Stomach (tissue), 8 donors: ENCODE measurements at regions not wholly inside any gene's neighbourhood (a gene's known extent, or its start where the extent isn't known, plus 50 kb on each side); places are given as distances from the start of the nearest gene placed in this dataset.

Experiments used
- DNase-seq, 2 donors: peaks; one replicate each; pipeline versions ENCODE4 v3.0.0 to v3.0.0-alpha.2; 2013 to 2019
- H3K27ac ChIP-seq, 5 donors: fragments of 200-600 bp in 4 of 5; sonication (generic) in 4 of 5; one replicate each; pipeline ENCODE4 v1.5.1; 2013 to 2019; ENCODE audit warnings: mild to moderate bottlenecking in 1 of 5, moderate library complexity in 1 of 5
- H3K27me3 ChIP-seq, 3 donors: fragments of 200-600 bp; sonication (generic); one replicate each; pipeline ENCODE4 v1.5.1; 2017 to 2019; ENCODE audit warnings: mixed run types in 1 of 3
- H3K36me3 ChIP-seq, 4 donors: fragments of 200-600 bp; sonication (generic); 1 replicate in 3 of 4; 2 replicates in 1 of 4; pipeline ENCODE4 v1.5.1; 2016 to 2019
- H3K4me1 ChIP-seq, 4 donors: fragments of 200-600 bp; sonication (generic); one replicate each; pipeline ENCODE4 v1.5.1; 2016 to 2019
- H3K4me3 ChIP-seq, 4 donors: fragments of 200-600 bp; sonication (generic) in 3 of 4; one replicate each; pipeline ENCODE4 v1.5.1; 2016 to 2019; ENCODE audit warnings: mild to moderate bottlenecking in 1 of 4
- H3K9me3 ChIP-seq, 4 donors: fragments of 200-600 bp; sonication (generic); one replicate each; pipeline ENCODE4 v1.5.1; 2016 to 2019
- EP300 ChIP-seq: sonication (generic); formaldehyde crosslinking; IDR thresholded peaks from one replicate; pipeline ENCODE4 v1.6.1; 2017; ENCODE audit warnings: antibody characterized with exemption
- POLR2A ChIP-seq, 4 donors: fragments of 450-650 bp; IDR thresholded peaks; one replicate each; pipeline ENCODE4 v1.6.1; 2016; ENCODE audit warnings: antibody characterized with exemption in 4 of 4, control low read depth in 2 of 4, mild to moderate bottlenecking in 1 of 4, moderate library complexity in 1 of 4
- POLR2AphosphoS5 ChIP-seq, 3 donors: sonication (generic); formaldehyde crosslinking; IDR thresholded peaks; one replicate each; pipeline ENCODE4 v1.6.1; 2016; ENCODE audit warnings: antibody characterized with exemption in 3 of 3
- WGBS, 5 donors: extraction: QIAGEN DNeasy Blood & Tissue Kit in 3 of 5; methylation state at CpG; one replicate each; pipeline versions ENCODE4 v1.1.5 to v1.1.7; 2013 to 2018; 5-methylcytosine and 5-hydroxymethylcytosine counted together
- intact Hi-C: fragments of 100-400 bp; cut with DNase I; formaldehyde crosslinking; loops from one replicate; pipeline ENCODE4 v1.15.1; 2023; ENCODE audit warnings: low total_unique reads
- small RNA-seq, 4 donors: library from RNA; depleted of rRNA; stranded (forward); fragments of <200 nt; gene quantifications; one replicate each; pipeline ENCODE3, GENCODE V24; 2016
- TF ChIP-seq, protein P1 (sequence below), 7 experiments: fragments of 450-650 bp in 4 of 7; fragments of 200-600 bp in 3 of 7; sonication (generic) in 3 of 7; IDR thresholded peaks; one replicate each; pipeline ENCODE4 v1.5.1; 2016 to 2019; ENCODE audit warnings: antibody characterized with exemption in 7 of 7, control low read depth in 2 of 7, mild to moderate bottlenecking in 1 of 7
- donor health status: healthy with polysubstance abuse.
- donor health status: Bipolar disorder and iron deficiency.
- donor health status: healthy.

DNA sequence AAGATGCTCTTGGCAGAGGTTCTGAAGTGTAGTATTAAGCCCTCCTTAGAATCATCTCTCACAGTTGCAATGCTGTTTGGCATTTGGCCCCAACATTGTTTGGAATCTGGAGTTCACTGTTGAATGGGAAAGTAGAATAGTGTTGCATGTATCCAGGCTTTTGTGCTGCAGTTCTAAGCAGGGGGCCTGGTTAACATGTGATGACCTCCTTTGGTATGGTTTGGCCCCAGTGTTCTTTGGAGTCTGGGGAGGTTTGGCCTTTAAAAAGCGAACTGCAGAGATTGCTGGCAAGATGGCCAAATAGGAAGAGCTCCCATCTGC, 61.8 kb upstream of the PLD5 start:
- TF ChIP-seq EP300 (no peak), POLR2A (IDR thresholded peaks at IDR 0.05) (no peak), POLR2AphosphoS5 (IDR thresholded peaks at IDR 0.05) (no peak)
- TF ChIP-seq, protein P1, sequence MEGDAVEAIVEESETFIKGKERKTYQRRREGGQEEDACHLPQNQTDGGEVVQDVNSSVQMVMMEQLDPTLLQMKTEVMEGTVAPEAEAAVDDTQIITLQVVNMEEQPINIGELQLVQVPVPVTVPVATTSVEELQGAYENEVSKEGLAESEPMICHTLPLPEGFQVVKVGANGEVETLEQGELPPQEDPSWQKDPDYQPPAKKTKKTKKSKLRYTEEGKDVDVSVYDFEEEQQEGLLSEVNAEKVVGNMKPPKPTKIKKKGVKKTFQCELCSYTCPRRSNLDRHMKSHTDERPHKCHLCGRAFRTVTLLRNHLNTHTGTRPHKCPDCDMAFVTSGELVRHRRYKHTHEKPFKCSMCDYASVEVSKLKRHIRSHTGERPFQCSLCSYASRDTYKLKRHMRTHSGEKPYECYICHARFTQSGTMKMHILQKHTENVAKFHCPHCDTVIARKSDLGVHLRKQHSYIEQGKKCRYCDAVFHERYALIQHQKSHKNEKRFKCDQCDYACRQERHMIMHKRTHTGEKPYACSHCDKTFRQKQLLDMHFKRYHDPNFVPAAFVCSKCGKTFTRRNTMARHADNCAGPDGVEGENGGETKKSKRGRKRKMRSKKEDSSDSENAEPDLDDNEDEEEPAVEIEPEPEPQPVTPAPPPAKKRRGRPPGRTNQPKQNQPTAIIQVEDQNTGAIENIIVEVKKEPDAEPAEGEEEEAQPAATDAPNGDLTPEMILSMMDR (IDR thresholded peaks at IDR 0.05), result no peak
- intact Hi-C loops, result no loop called here
- no peak overlapping the region for H3K4me3 ChIP-seq
- H3K4me1 ChIP-seq, result no peaks in the 10 kb centered on the region
- no peaks in the 10 kb centered on the region for H3K36me3 ChIP-seq
- peaks cover 0 to 5% (median 2%) of the 10 kb centered on the region in 4 donors for H3K9me3 ChIP-seq
- no peak for DNase-seq
- no peak overlapping the region for H3K27ac ChIP-seq
- WGBS, 5 donors, result 43 to 67% (median 62%) methylated on average over 1 of the region's 1 CpG
- no peaks in the 10 kb centered on the region for H3K27me3 ChIP-seq

DNA sequence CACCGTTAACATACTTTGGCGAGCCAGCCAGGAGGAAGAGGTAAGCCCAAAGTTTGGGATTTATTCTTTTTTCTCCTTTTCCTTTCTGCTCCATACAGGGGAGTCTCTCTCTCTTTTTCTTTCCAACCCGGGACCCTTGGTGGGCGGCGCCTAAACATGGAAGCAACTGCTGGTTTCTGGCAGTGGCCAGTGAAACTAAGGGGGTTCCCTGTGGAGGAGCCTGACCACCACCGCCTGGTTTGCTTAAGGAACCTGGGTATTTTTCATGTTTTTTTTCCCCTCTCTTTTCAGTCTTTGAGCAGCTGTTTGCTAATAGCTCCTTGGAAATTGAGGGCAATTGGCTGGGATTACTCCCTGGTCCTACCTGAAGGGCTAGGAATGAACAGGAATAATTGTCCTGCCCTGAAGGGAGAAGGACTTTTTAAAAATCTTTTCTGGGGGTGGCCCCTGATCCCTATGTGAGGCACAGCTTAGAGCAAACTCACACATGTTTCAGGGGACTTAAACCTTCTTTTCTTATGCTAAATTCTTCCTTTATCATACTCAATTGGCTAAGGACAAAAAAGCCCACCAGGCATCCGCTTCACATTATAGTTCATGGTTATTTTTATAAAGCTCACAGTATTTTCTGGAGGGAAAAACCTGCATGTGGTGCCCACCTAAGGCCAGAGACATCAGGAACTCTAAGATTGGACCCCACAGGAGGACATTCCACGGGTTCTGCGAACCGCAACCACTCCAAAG, 61.3 kb upstream of the PLD5 start:
- Histone ChIP-seq H3K36me3 (no peaks in the 10 kb centered on the region), H3K9me3 (peaks cover 0 to 4% (median 0%) of the 10 kb centered on the region in 4 donors), H3K4me1 (no peaks in the 10 kb centered on the region), H3K27me3 (no peaks in the 10 kb centered on the region), H3K4me3 (no peak overlapping the region), H3K27ac (no peak overlapping the region)
- 84 to 91% (median 88%) methylated on average over 10 of the region's 10 CpGs for WGBS, 5 donors
- TF ChIP-seq, protein P1 (IDR thresholded peaks at IDR 0.05), result no peak
- TF ChIP-seq EP300 (no peak), POLR2AphosphoS5 (IDR thresholded peaks at IDR 0.05) (no peak), POLR2A (IDR thresholded peaks at IDR 0.05) (no peak)
- intact Hi-C loops, result no loop called here
- no peak for DNase-seq

DNA sequence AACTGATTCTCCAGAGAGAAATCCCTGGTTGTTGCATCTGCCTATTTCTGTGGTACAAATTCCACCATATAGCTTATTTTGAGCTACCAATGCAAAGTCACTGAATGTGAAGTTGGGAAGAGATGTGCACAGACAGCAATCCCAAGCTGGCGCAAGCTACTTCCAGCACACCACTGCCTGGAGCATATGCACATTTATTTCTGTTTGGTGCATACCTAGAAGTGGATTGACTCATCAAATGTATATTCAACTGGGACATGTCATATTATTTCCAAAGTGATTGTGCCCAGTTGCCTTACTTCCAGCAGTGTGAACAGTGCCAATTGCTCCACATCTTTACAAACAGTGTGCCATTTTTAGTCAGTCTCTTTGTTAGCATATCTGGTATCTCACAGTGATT, 58.2 kb upstream of the PLD5 start:
- Histone ChIP-seq H3K4me1 (no peaks in the 10 kb centered on the region), H3K27me3 (no peaks in the 10 kb centered on the region), H3K9me3 (peaks cover 0 to 6% (median 4%) of the 10 kb centered on the region in 4 donors), H3K4me3 (no peak overlapping the region), H3K36me3 (no peaks in the 10 kb centered on the region), H3K27ac (no peak overlapping the region)
- TF ChIP-seq, protein P1 (IDR thresholded peaks at IDR 0.05), result no peak
- TF ChIP-seq POLR2A (IDR thresholded peaks at IDR 0.05) (no peak), EP300 (no peak), POLR2AphosphoS5 (IDR thresholded peaks at IDR 0.05) (no peak)
- intact Hi-C loops, result no loop called here
- no peak for DNase-seq
- 93 to 100% (median 97%) methylated on average over 1 of the region's 1 CpG for WGBS, 5 donors

DNA sequence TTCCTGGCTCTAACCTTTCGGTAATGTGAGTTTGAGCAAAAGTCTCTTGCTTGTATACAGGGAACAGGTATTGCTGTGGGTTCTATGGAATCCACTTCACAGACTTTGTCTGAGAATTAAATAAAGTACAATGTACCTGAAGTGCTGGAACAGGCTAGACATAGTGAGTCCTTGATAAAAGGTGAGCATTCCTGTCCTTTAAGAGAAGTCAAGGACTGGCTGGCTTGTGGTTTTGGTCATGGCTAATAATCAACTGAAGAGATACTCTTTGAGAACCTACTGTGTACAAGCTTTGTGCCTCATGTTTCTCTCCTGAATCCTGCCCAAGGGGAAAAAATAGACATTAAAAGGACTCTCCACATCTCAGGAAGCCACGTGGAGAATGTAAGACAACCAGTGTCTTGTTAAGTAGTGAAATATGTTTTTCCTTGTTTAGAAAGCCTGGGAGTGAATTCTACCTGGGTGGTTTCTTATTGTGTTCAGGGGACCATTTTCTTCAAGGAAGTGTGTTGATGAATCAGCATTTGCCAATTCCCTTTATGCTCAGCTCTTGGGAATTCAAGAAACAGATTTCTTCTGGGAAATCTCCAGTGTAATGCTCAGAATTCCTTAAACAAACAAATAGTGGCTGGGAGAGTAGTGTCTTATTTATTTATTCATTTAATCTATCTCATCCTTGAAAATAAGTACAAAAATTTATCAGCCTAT, 55.2 kb upstream of the PLD5 start:
- 50 to 66% (median 63%) methylated on average over 2 of the region's 2 CpGs for WGBS, 5 donors
- no peaks in the 10 kb centered on the region for H3K4me1 ChIP-seq
- peaks cover 0 to 16% (median 8%) of the 10 kb centered on the region in 4 donors for H3K9me3 ChIP-seq
- no peak overlapping the region for H3K27ac ChIP-seq
- intact Hi-C loops, result no loop called here
- DNase-seq, result no peak
- no peak for TF ChIP-seq EP300
- no peak for TF ChIP-seq POLR2AphosphoS5 (IDR thresholded peaks at IDR 0.05)
- TF ChIP-seq, protein P1 (IDR thresholded peaks at IDR 0.05), result no peak
- no peak for TF ChIP-seq POLR2A (IDR thresholded peaks at IDR 0.05)
- H3K27me3 ChIP-seq, result no peaks in the 10 kb centered on the region
- H3K36me3 ChIP-seq, result no peaks in the 10 kb centered on the region
- no peak overlapping the region for H3K4me3 ChIP-seq

Small RNA genes lying in the stretch of these regions (small RNA-seq; reads per million reads assigned to genes)
- gene AL603825.1, result 0 reads per million in 4 donors
